Epithelial cell of esophagus (primary cell): ENCODE measurements at regions not wholly inside any gene's neighbourhood (a gene's known extent, or its start where the extent isn't known, plus 50 kb on each side); places are given as distances from the start of the nearest gene placed in this dataset.

Experiments used
- DNase-seq: peaks from one replicate; pipeline ENCODE4 v3.0.0; 2010; ENCODE audit warnings: low read depth
- H3K4me3 ChIP-seq: 2 replicates; pipeline ENCODE4 v1.5.1; 2011; ENCODE audit warnings: mild to moderate bottlenecking, low read length, control low read depth
- CTCF ChIP-seq: IDR thresholded peaks from 2 replicates; pipeline ENCODE4 v1.5.1; 2011; ENCODE audit warnings: low read depth, mild to moderate bottlenecking, low read length, control low read depth, inconsistent platforms; ENCODE audit not compliant: insufficient read depth; ENCODE audit errors: missing control alignments

GRCh38 chr11:127383026-127383425, 382.5 kb upstream of the KIRREL3 start:
- DNase-seq: no peak
- no peak for TF ChIP-seq CTCF

GRCh38 chr11:127381247-127381646, 380.7 kb upstream of the KIRREL3 start:
- DNase-seq: no peak
- H3K4me3 ChIP-seq: no peak overlapping the region
- TF ChIP-seq CTCF: no peak

More at GRCh38 chr11:127383026-127383425, 382.5 kb upstream of the KIRREL3 start:
- no peak overlapping the region for H3K4me3 ChIP-seq

- DNase-seq: no peak
- H3K4me3 ChIP-seq: no peak overlapping the region
- no peak for TF ChIP-seq CTCF
Measured at GRCh38 chr11:127379686-127380085, 379.1 kb upstream of the KIRREL3 start.

GRCh38 chr11:127376301-127376700, 375.7 kb upstream of the KIRREL3 start:
- no peak for TF ChIP-seq CTCF
- H3K4me3 ChIP-seq: no peak overlapping the region
- no peak for DNase-seq

GRCh38 chr11:127369356-127369755, 368.8 kb upstream of the KIRREL3 start:
- no peak for DNase-seq
- TF ChIP-seq CTCF: no peak
- H3K4me3 ChIP-seq: no peak overlapping the region

- DNase-seq: no peak
- no peak overlapping the region for H3K4me3 ChIP-seq
- no peak for TF ChIP-seq CTCF
Measured at GRCh38 chr11:127362754-127363308, 362.3 kb upstream of the KIRREL3 start.

GRCh38 chr11:127358160-127358559, 357.6 kb upstream of the KIRREL3 start:
- no peak for DNase-seq
- no peak for TF ChIP-seq CTCF
- no peak overlapping the region for H3K4me3 ChIP-seq
